NCI-H1417 treated with DMSO at 0.1 percent for 48 hours (cell line): ENCODE measurements at regions not wholly inside any gene's neighbourhood (a gene's known extent, or its start where the extent isn't known, plus 50 kb on each side); places are given as distances from the start of the nearest gene placed in this dataset.

Source experiments
- DNase-seq: peaks from one replicate; lab custom pipeline; 2025; lab: John Stamatoyannopoulos, UW

DNA sequence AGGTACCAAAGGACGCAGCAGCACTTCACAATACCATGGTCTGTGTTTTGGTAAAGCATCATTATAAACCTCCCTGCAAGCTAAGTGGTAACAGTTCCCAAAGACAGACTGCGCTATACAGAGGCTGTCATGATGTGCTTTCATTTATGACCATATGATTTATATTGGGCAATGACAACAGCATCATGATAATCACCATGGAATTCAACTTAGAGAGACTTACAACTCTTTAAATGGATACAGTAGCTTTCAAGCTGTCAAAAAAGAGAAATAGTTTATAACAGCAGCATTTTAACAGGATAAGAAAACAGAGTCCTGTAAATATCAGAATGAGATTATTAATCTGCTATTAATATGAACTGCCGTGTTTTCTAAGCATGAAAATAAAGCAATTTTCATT lies 341.7 kb downstream of the GPR37 start:
- DNase-seq: no peak

DNA sequence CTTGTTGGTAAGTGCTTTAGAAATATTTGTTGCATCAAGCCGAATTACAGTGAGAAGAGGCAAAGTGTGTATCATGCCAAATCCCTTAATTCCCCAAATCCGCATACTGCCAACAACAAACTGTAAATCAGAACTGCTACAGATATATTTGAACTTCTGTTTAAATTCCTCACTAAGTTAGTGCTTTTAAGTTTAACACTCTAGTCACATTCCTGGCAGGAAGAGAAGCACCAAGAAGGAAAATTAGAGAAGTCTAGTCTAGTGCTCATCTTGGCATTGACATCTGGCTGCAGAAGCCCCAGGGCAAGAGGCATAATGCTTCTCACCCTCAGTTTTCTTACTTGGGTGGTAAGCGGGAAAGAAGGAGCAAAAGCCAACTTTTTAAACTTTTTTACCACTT lies 343.5 kb downstream of the GPR37 start:
- no peak for DNase-seq

DNA sequence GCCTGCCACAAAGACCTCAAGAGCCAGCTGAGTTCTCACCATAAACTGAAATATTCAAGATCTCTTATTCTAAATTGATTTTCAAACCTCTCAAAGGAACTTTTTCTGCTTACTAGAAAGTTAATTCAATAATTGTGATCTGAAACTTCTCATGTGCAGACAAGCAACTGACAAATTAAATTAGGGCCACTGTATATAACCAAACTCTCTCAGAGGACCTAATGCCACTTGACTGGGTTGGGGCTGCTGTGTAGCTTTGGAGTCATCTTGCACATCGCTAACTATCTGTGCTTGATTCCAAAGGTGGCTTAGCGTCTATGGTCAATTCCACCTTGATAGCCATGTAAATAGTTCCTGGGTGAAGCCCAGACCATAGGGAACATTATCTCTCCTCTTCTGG lies 345.2 kb downstream of the GPR37 start:
- no peak for DNase-seq

DNA sequence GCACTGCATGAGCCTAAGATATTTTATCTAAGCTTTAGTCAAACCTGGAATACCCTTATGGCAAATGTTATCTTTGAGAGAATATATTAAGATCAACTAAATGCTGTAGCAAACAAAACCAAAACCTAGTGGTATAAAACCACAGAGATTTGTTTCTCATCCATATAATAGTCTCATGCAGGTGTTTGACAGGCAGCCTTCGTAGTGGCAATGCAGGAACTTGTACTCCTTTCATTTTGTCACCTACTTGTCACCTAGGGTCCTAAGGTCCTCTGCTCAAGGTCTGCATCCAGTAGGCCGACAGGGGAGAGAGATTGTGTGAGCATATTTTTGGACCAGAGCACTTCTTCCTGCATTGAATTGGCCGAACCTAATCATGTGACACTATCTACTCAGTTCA lies 352.6 kb downstream of the GPR37 start:
- DNase-seq: no peak

- DNase-seq: no peak
These were observed 353.1 kb downstream of the GPR37 start for GRCh38 chr7:124412531-124412930.

GRCh38 chr7:124411796-124412195 lies 353.8 kb downstream of the GPR37 start:
- DNase-seq: no peak

DNA sequence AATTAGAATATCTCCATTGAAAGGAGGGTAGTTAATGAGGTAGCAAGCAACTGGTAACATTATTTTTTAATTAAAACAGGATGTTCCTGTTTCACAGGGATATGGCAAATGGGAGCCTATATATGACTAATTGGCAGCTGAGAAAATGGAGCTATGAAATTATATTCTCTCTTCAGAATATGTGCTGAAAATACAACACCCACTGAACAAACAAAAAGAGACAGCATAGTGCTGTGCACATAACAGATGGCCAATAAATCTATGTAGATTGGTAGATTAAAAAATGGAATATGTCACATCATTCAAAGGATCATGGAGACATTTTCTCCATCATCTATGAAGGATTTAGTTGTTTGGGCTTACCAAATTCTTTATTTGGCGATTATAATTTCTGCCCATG lies 362.0 kb downstream of the GPR37 start:
- no peak for DNase-seq

DNA sequence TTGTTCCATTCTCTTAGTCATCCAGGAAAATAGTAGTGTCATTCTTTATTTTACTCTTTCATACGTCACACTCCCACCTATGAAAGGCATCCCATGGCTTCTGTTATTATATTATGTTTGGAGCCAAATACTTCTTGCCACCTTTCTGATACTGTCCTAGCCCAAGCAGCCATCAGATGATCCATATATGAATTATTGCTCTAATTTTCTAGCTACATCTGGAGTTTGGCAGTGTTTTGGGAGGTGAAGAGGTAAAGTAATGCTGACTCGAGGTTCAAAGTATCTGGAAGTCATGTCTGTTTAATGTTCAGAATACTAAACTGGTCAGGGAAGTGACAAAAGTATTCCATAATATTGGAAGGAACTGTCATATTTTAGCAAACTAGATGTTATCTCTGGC lies 362.5 kb downstream of the GPR37 start:
- DNase-seq: no peak

DNA sequence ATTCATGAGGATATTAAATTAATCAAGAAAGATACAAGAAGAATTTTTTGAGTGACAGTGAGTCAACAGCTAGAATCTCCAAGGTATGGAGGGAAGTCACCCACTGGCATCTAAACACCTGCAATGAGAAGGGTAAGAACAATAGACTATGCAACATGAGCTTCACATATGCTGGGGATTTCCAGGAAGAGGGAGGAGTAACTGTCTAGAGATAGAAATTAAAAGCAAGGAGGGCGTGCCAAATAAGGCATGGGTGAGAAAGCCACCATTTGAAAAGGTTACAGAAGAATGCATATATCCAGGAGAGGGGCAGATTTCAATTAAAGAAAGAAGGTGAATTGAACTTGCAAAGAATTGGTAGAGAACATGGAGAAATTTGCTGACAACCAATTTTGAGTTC lies 365.7 kb downstream of the GPR37 start:
- no peak for DNase-seq

GRCh38 chr7:124398937-124399552 lies 366.2 kb upstream of the TMEM229A start:
- DNase-seq: no peak

DNA sequence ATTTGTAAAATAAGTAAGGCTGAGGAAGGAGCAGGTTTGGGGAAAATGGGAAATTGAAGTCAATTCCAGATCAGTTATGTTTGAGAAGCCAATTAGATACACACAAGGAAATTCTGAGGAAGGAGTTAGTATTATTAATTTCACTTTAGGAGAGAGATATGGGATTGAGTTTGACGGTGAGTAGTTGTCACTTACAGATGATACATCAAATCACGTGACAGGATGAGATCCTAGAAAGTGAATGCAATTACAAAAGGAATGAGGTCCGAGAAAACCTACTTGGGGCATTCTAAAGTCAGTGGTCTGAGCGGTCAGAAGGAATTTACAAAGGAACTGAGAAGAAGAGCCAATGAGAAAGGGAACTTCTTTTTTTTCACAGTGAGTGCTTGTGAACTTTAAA lies 364.3 kb upstream of the TMEM229A start:
- DNase-seq: no peak

DNA sequence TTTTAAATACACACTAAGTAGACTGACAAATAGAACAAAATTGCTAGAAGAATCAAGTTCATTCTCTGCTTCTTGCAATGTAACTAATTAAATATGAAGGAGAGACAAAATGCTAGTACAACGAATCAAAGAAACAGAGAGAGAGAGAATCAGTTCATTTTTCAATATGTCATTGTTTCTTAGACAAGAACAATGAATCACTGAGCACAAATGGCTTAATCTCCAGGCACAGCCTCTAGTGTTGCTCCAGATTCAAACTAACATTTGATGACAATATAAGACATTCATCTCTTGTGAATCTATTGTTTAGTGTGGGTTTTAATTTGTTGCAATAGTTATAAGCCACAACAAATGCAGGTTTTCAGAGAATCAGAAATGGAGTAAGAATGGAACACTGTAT lies 357.4 kb upstream of the TMEM229A start:
- DNase-seq: no peak

DNA sequence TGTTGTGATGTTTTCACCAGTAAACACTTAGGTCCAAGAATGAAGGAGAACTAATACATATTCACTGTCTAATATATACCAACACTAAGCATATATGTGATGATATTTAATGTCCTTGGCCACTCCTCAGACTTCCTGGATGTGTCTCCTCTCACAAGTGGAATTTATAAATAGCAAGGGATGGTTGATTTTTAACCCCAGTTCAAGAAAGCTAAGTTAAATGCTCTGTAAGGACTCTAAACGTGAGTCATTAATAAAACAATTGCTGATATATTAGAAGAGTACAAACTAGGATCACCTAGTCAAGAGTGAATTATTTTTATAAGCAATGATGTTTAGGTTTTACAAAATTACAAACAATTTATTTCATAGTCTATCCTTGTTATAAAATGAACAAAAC lies 355.9 kb upstream of the TMEM229A start:
- no peak for DNase-seq

- no peak for DNase-seq
These were observed 354.2 kb upstream of the TMEM229A start for GRCh38 chr7:124387056-124387455.

- no peak for DNase-seq
These were observed 346.4 kb upstream of the TMEM229A start for GRCh38 chr7:124379296-124379695.

DNA sequence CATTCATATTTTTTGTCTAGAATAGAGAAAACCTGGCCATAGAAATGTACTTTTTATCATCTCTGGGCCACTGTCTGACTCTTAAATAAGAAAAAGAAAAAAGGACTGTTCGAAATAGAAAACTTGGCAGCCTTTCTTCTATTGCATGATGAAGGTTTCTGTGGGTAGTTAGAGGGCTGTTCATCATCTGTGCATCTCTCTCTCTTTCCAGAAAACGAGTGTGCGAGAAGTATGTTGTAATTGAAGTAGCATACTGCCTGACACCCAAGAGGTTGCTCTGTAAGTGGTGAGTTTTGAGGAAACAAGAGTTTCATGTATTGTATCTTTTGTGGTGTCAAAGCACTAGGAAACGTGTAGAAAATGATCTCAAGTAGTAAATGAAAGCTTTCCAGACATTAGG lies 343.2 kb upstream of the TMEM229A start:
- DNase-seq: no peak

GRCh38 chr7:124375391-124375790 lies 342.5 kb upstream of the TMEM229A start:
- no peak for DNase-seq

- no peak for DNase-seq
These were observed 336.4 kb upstream of the TMEM229A start for GRCh38 chr7:124369310-124369709.

DNA sequence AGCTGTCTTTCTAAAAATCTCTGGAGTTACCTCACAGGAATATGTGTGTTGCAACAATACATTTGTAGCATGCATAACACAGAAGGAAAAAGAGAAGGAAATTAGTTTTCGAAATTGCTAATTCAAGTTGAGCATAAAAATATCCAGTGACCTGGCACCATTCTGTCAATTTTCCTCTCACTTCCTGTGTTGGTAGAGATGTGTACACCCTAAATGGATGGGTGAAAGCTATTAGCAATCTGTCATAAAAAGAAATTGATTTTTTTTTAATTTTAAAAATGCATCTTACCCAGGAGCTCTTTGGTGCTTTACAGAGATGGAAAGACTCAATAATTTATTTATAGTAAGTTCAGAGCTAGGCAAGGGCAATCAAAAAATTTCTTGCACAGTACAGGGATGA lies 333.3 kb upstream of the TMEM229A start:
- no peak for DNase-seq

DNA sequence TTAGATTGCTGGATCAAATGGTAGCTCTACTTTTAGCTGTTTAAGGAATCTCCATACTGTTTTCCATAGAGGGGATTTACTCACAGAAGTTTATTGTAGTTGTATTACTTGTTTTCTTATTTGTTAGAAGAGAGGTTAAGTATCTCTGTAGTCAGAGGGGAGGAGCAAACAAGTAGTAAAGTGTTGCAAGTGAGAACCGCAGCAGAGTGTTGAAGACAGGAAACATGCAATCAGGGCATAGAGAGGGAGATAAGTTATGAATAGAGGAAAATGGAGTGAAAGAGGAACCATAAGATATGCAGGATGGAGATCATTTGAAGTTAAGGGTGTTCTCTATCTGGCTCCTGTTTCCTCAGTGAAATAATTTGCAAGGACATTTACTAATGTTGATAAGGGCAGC lies 331.4 kb upstream of the TMEM229A start:
- DNase-seq: no peak

- no peak for DNase-seq
These were observed 321.3 kb upstream of the TMEM229A start for GRCh38 chr7:124354201-124354600.

- no peak for DNase-seq
These were observed 319.1 kb upstream of the TMEM229A start for GRCh38 chr7:124351950-124352349.

DNA sequence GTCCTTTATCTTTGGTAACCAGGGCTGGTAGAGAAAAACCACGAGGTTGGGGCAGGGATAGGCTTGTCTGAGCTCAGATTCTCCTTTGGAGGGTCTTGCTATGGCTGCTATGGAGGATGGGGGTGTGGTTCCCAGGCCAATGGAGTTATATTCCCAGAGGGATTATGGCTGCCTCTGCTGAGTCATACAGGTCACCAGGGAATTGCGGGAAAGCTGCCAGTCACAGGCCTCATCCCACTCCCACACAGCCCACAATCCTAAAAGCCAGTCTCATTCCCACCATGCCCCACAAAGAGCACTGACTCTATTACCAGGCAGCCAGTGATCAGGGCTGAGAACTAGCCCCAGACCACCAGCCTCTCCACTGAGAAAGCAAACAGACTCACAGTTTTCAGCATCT lies 316.6 kb upstream of the TMEM229A start:
- no peak for DNase-seq

GRCh38 chr7:124338861-124339260 lies 306.0 kb upstream of the TMEM229A start:
- no peak for DNase-seq
